GM18499 (cell line): ENCODE measurements at regions not wholly inside any gene's neighbourhood (a gene's known extent, or its start where the extent isn't known, plus 50 kb on each side); places are given as distances from the start of the nearest gene placed in this dataset.
"Not testable (repeated sequence)": the region's sequence is repeated elsewhere in the genome, so short reads cannot be mapped to it uniquely, and the experiment has no call there.

Source experiments
- ATAC-seq: cut with Tn5 transposase; IDR thresholded peaks from one replicate; pipeline ENCODE4 v1.9.1; 2021; ENCODE audit warnings: moderate number of reproducible peaks; ENCODE audit not compliant: insufficient read depth, unreplicated experiment

GRCh38 chr12:20000229-20000849 is 368.0 kb upstream of the PDE3A start:
- ATAC-seq: no peak

GRCh38 chr12:20003252-20003651 is 365.1 kb upstream of the PDE3A start:
- ATAC-seq: no peak

GRCh38 chr12:20004952-20005351 is 363.4 kb upstream of the PDE3A start:
- no peak for ATAC-seq

GRCh38 chr12:20006871-20007730 is 361.2 kb upstream of the PDE3A start:
- no peak for ATAC-seq

- not testable (repeated sequence) for ATAC-seq
Observed at GRCh38 chr12:20009965-20010364, 358.4 kb upstream of the PDE3A start.

- ATAC-seq: no peak
Observed at GRCh38 chr12:20011200-20011599, 357.1 kb upstream of the PDE3A start.

- ATAC-seq: no peak
Observed at GRCh38 chr12:20017802-20018201, 350.5 kb upstream of the PDE3A start.

- no peak for ATAC-seq
Observed at GRCh38 chr12:20018406-20018805, 349.9 kb upstream of the PDE3A start.

GRCh38 chr12:20024194-20024593 is 344.1 kb upstream of the PDE3A start:
- no peak for ATAC-seq

- no peak for ATAC-seq
Observed at GRCh38 chr12:20028033-20028432, 340.3 kb upstream of the PDE3A start.

- no peak for ATAC-seq
Observed at GRCh38 chr12:20030826-20031225, 337.5 kb upstream of the PDE3A start.

- no peak for ATAC-seq
Observed at GRCh38 chr12:20039562-20039961, 328.8 kb upstream of the PDE3A start.

GRCh38 chr12:20040184-20040583 is 328.2 kb upstream of the PDE3A start:
- ATAC-seq: no peak

- no peak for ATAC-seq
Observed at GRCh38 chr12:20040831-20041230, 327.5 kb upstream of the PDE3A start.

- no peak for ATAC-seq
Observed at GRCh38 chr12:20044351-20044750, 324.0 kb upstream of the PDE3A start.

GRCh38 chr12:20044846-20045245 is 323.5 kb upstream of the PDE3A start:
- no peak for ATAC-seq

GRCh38 chr12:20047901-20048300 is 320.4 kb upstream of the PDE3A start:
- no peak for ATAC-seq

GRCh38 chr12:20050221-20050620 is 318.1 kb upstream of the PDE3A start:
- no peak for ATAC-seq

- no peak for ATAC-seq
Observed at GRCh38 chr12:20053782-20054181, 314.6 kb upstream of the PDE3A start.

- no peak for ATAC-seq
Observed at GRCh38 chr12:20055856-20056255, 312.5 kb upstream of the PDE3A start.

- no peak for ATAC-seq
Observed at GRCh38 chr12:20057398-20057797, 310.9 kb upstream of the PDE3A start.

- ATAC-seq: no peak
Observed at GRCh38 chr12:20063116-20063515, 305.2 kb upstream of the PDE3A start.
